HEK293T (cell line): ENCODE measurements at regions not wholly inside any gene's neighbourhood (a gene's known extent, or its start where the extent isn't known, plus 50 kb on each side); places are given as distances from the start of the nearest gene placed in this dataset.

Experiments used
- CTCF ChIA-PET: fragments of 350-600 bp; formaldehyde crosslinking; extraction: SDS; loops from one replicate; lab custom pipeline; 2021; ENCODE audit warnings: antibody characterized with exemption, inconsistent platforms; lab: Yijun Ruan, JAX
- POLR2A ChIA-PET: fragments of 350-600 bp; formaldehyde crosslinking; extraction: SDS; loops from one replicate; lab custom pipeline; 2020; ENCODE audit warnings: antibody characterized with exemption, inconsistent platforms; lab: Yijun Ruan, JAX
- DNase-seq: peaks from one replicate; pipeline ENCODE4 v3.0.0; 2012; ENCODE audit warnings: mixed read lengths; ENCODE audit errors: extremely low spot score
- ARNT ChIP-seq: fragments of 450-650 bp; IDR thresholded peaks from 2 replicates; pipeline ENCODE4 v1.6.1; 2017; ENCODE audit warnings: mild to moderate bottlenecking
- BHLHE40 ChIP-seq: fragments of 450-650 bp; IDR thresholded peaks from 2 replicates; pipeline ENCODE4 v1.6.1; 2016; ENCODE audit warnings: mild to moderate bottlenecking, moderate library complexity, borderline replicate concordance
- CTBP1 ChIP-seq: fragments of 450-650 bp; IDR thresholded peaks from 2 replicates; pipeline ENCODE4 v1.6.1; 2016; ENCODE audit warnings: borderline replicate concordance
- ELF4 ChIP-seq: fragments of 450-650 bp; IDR thresholded peaks from 2 replicates; pipeline ENCODE4 v1.6.1; 2017; ENCODE audit warnings: antibody characterized with exemption
- FOXA1 ChIP-seq: fragments of 450-650 bp; IDR thresholded peaks from 2 replicates; pipeline ENCODE4 v1.6.1; 2016; ENCODE audit warnings: mild to moderate bottlenecking
- FOXK2 ChIP-seq: fragments of 450-650 bp; IDR thresholded peaks from 2 replicates; pipeline ENCODE4 v1.6.1; 2016; ENCODE audit warnings: mild to moderate bottlenecking
- FOXM1 ChIP-seq: fragments of 450-650 bp; IDR thresholded peaks from 2 replicates; pipeline ENCODE4 v1.6.1; 2017; ENCODE audit warnings: mild to moderate bottlenecking, borderline replicate concordance
- HDGF ChIP-seq: fragments of 450-650 bp; IDR thresholded peaks from 2 replicates; pipeline ENCODE4 v1.6.1; 2017; ENCODE audit warnings: antibody characterized with exemption, borderline replicate concordance
- L3MBTL2 ChIP-seq: fragments of 450-650 bp; conservative IDR thresholded peaks from 2 replicates; pipeline ENCODE4 v1.6.1; 2016; ENCODE audit warnings: mild to moderate bottlenecking
- LEF1 ChIP-seq: fragments of 450-650 bp; IDR thresholded peaks from 2 replicates; pipeline ENCODE4 v1.6.1; 2017; ENCODE audit warnings: mild to moderate bottlenecking, borderline replicate concordance
- NFRKB ChIP-seq: fragments of 450-650 bp; IDR thresholded peaks from 2 replicates; pipeline ENCODE4 v1.6.1; 2016; ENCODE audit warnings: mild to moderate bottlenecking, moderate library complexity
- PKNOX1 ChIP-seq: fragments of 450-650 bp; IDR thresholded peaks from 2 replicates; pipeline ENCODE4 v1.6.1; 2016
- SP1 ChIP-seq: fragments of 450-650 bp; IDR thresholded peaks from 2 replicates; pipeline ENCODE4 v1.6.1; 2017
- SUZ12 ChIP-seq: fragments of 450-650 bp; IDR thresholded peaks from 2 replicates; pipeline ENCODE4 v1.6.1; 2016; ENCODE audit warnings: mild to moderate bottlenecking
- TARDBP ChIP-seq: fragments of 450-650 bp; IDR thresholded peaks from 2 replicates; pipeline ENCODE4 v1.6.1; 2016
- ZNF384 ChIP-seq: fragments of 450-650 bp; IDR thresholded peaks from 2 replicates; pipeline ENCODE4 v1.6.1; 2016

GRCh38 chr1:72724951-72725861 lies 442.9 kb upstream of the NEGR1 start:
- TF ChIP-seq ARNT (no peak), LEF1 (no peak), SUZ12 (no peak), L3MBTL2 (no peak), FOXK2 (no peak), HDGF (no peak), ZNF384 (no peak), BHLHE40 (no peak), PKNOX1 (no peak), CTBP1 (no peak), FOXA1 (no peak), NFRKB (no peak), TARDBP (no peak), SP1 (no peak), FOXM1 (no peak), ELF4 (no peak)
- ChIA-PET CTCF (no interaction called here), POLR2A (no interaction called here)
- DNase-seq: no peak

GRCh38 chr1:72705921-72706320 lies 423.6 kb upstream of the NEGR1 start:
- POLR2A ChIA-PET: no interaction called here
- CTCF ChIA-PET: no interaction called here
- DNase-seq: no peak
- TF ChIP-seq CTBP1: no peak
- no peak for TF ChIP-seq ZNF384
- TF ChIP-seq NFRKB: no peak
- TF ChIP-seq HDGF: no peak
- TF ChIP-seq FOXM1: no peak
- no peak for TF ChIP-seq ELF4
- TF ChIP-seq SP1: no peak

- ChIA-PET CTCF (interaction anchor here (0.6 kb wide), 1 partner anchor 518 kb away, joined by 4 read pairs; no protein-coding TSS in a partner anchor), POLR2A (no interaction called here)
- no peak for TF ChIP-seq L3MBTL2
- TF ChIP-seq FOXA1: no peak
- no peak for TF ChIP-seq ELF4
- no peak for TF ChIP-seq NFRKB
- TF ChIP-seq FOXK2: no peak
- TF ChIP-seq ZNF384: no peak
- no peak for DNase-seq
Measured at GRCh38 chr1:72704841-72705477, 422.6 kb upstream of the NEGR1 start.

GRCh38 chr1:72697410-72697809 lies 415.1 kb upstream of the NEGR1 start:
- POLR2A ChIA-PET: no interaction called here
- CTCF ChIA-PET: no interaction called here
- DNase-seq: no peak
- TF ChIP-seq FOXK2 (no peak), SUZ12 (no peak), ZNF384 (no peak)

- no peak for TF ChIP-seq HDGF
- TF ChIP-seq ZNF384: no peak
- no peak for TF ChIP-seq SP1
- TF ChIP-seq SUZ12: no peak
- TF ChIP-seq TARDBP: no peak
- TF ChIP-seq FOXM1: no peak
- no peak for TF ChIP-seq FOXK2
- no peak for TF ChIP-seq PKNOX1
- no peak for TF ChIP-seq FOXA1
- TF ChIP-seq ARNT: no peak
- no peak for TF ChIP-seq CTBP1
- TF ChIP-seq NFRKB: no peak
- DNase-seq: no peak
- CTCF ChIA-PET: no interaction called here
- POLR2A ChIA-PET: no interaction called here
Measured at GRCh38 chr1:72693899-72694298, 411.6 kb upstream of the NEGR1 start.

- DNase-seq: no peak
- ChIA-PET POLR2A (no interaction called here), CTCF (no interaction called here)
- no peak for TF ChIP-seq HDGF
- TF ChIP-seq ELF4: no peak
Measured at GRCh38 chr1:72693376-72693775, 411.0 kb upstream of the NEGR1 start.

- DNase-seq: no peak
- TF ChIP-seq FOXM1: no peak
- TF ChIP-seq BHLHE40: no peak
- no peak for TF ChIP-seq HDGF
- TF ChIP-seq ELF4: no peak
- TF ChIP-seq TARDBP: no peak
- no peak for TF ChIP-seq CTBP1
- no peak for TF ChIP-seq ZNF384
- no peak for TF ChIP-seq L3MBTL2
- CTCF ChIA-PET: no interaction called here
- POLR2A ChIA-PET: no interaction called here
Measured at GRCh38 chr1:72690871-72691270, 408.5 kb upstream of the NEGR1 start.
